GM12878 (cell line): ENCODE measurements at regions not wholly inside any gene's neighbourhood (a gene's known extent, or its start where the extent isn't known, plus 50 kb on each side); places are given as distances from the start of the nearest gene placed in this dataset.

ENCODE experiments used
- ATAC-seq: fragments of 200-7000 bp; cut with Tn5 transposase; 3 replicates; pipeline ENCODE4 v1.9.1; 2020; ENCODE audit warnings: mild to moderate bottlenecking, moderate library complexity
- BruUV-seq: library from RNA; stranded (reverse); fragments of 400-500 nt; replicated peaks from 2 replicates; lab custom pipeline; 2021; lab: Mats Ljungman, UMichigan
- CTCF ChIA-PET: fragments of 300-600 bp; sonication (Branson Sonifier 250); formaldehyde crosslinking; extraction: SDS; loops from one replicate; lab custom pipeline; 2021; ENCODE audit warnings: inconsistent platforms; lab: Yijun Ruan, JAX
- POLR2A ChIA-PET: fragments of 350-600 bp; formaldehyde crosslinking; extraction: SDS; loops from one replicate; lab custom pipeline; 2021; ENCODE audit warnings: inconsistent platforms; lab: Charles Lee
- RAD21 ChIA-PET: fragments of 300-600 bp; sonication (Branson Sonifier 250); formaldehyde crosslinking; loops from one replicate; lab custom pipeline; 2023; ENCODE audit warnings: antibody characterized with exemption; ENCODE audit not compliant: unreplicated experiment; lab: Charles Lee
- SMC1A ChIA-PET: fragments of 300-600 bp; sonication (Branson Sonifier 250); formaldehyde crosslinking; loops from one replicate; lab custom pipeline; 2023; ENCODE audit not compliant: unreplicated experiment, uncharacterized antibody; lab: Charles Lee
- DNase-seq: peaks from one replicate; pipeline ENCODE4 v3.0.0-alpha.2; 2011; ENCODE audit warnings: low read depth, low spot score
- FAIRE-seq: peaks from 3 replicates; lab custom pipeline; 2011; peaks lifted over from hg19 to GRCh38; lab: Jason Lieb, UNC
- H2AFZ ChIP-seq: 2 replicates; pipeline ENCODE4 v1.6.0; 2011; ENCODE audit warnings: low read depth, low read length, control low read depth; ENCODE audit not compliant: control insufficient read depth
- H3K27ac ChIP-seq: 2 replicates; pipeline ENCODE4 v1.5.1; 2011; ENCODE audit warnings: control low read depth; ENCODE audit not compliant: control insufficient read depth, insufficient read depth
- H3K27me3 ChIP-seq, 2 experiments: replicated peaks in 1 of 2; 2 replicates each; pipeline versions ENCODE4 v1.6.0 to v1.6.1; 2011; ENCODE audit warnings: low read length in 1 of 2; ENCODE audit not compliant: control insufficient read depth in 2 of 2, insufficient read depth in 2 of 2
- H3K36me3 ChIP-seq, 2 experiments: 2 replicates each; pipeline ENCODE4 v1.5.1; 2011; ENCODE audit warnings: low read length in 1 of 2; ENCODE audit not compliant: control insufficient read depth in 2 of 2, insufficient read depth in 2 of 2
- H3K4me1 ChIP-seq: 2 replicates; pipeline ENCODE4 v1.6.1; 2011; ENCODE audit warnings: mild to moderate bottlenecking, low read length, moderate library complexity, mixed read lengths; ENCODE audit not compliant: control insufficient read depth, insufficient read depth
- H3K4me2 ChIP-seq: 2 replicates; pipeline ENCODE4 v1.6.0; 2011; ENCODE audit warnings: control low read depth; ENCODE audit not compliant: control insufficient read depth, insufficient read depth
- H3K4me3 ChIP-seq: fragments of 200-600 bp; sonication (generic); 2 replicates; pipeline ENCODE4 v1.5.1; 2016
- H3K79me2 ChIP-seq: 2 replicates; pipeline ENCODE4 v1.6.0; 2011; ENCODE audit warnings: low read length; ENCODE audit not compliant: control insufficient read depth, insufficient read depth
- H3K9ac ChIP-seq: 2 replicates; pipeline ENCODE4 v1.8.0; 2011; ENCODE audit warnings: low read length, control low read depth, mixed read lengths; ENCODE audit not compliant: control insufficient read depth, insufficient read depth
- H3K9me3 ChIP-seq: replicated peaks from 3 replicates; pipeline ENCODE4 v1.5.1; 2011; ENCODE audit warnings: mild to moderate bottlenecking, low read length; ENCODE audit not compliant: control insufficient read depth, insufficient read depth
- H4K20me1 ChIP-seq: 2 replicates; pipeline ENCODE4 v1.6.0; 2011; ENCODE audit not compliant: control insufficient read depth, insufficient read depth
- CBFB ChIP-seq: IDR thresholded peaks from 2 replicates; pipeline ENCODE4 v1.6.1; 2016; ENCODE audit warnings: antibody characterized with exemption, low read depth
- EP300 ChIP-seq, 2 experiments: fragments of 150-350 bp in 1 of 2; IDR thresholded peaks; 2 replicates each; pipeline ENCODE4 v1.6.1; 2011 to 2012; ENCODE audit warnings: low read depth in 2 of 2, low read length in 2 of 2, borderline replicate concordance in 1 of 2, improper control_type of control experiment in 1 of 2, inconsistent platforms in 1 of 2; ENCODE audit not compliant: control insufficient read depth in 1 of 2
- HCFC1 ChIP-seq: fragments of 150-350 bp; IDR thresholded peaks from 2 replicates; pipeline ENCODE4 v1.6.1; 2014; ENCODE audit warnings: low read length
- NFYB ChIP-seq: IDR thresholded peaks from 2 replicates; pipeline ENCODE4 v1.6.1; 2011; ENCODE audit warnings: low read depth, mild to moderate bottlenecking, low read length, improper control_type of control experiment, moderate library complexity; ENCODE audit not compliant: insufficient read depth
- NRF1 ChIP-seq: conservative IDR thresholded peaks from 2 replicates; pipeline ENCODE4 v1.6.1; 2011; ENCODE audit warnings: mild to moderate bottlenecking, low read depth, low read length, improper control_type of control experiment
- PKNOX1 ChIP-seq: fragments of 450-650 bp; IDR thresholded peaks from 2 replicates; pipeline ENCODE4 v1.6.1; 2016; ENCODE audit warnings: mild to moderate bottlenecking
- POU2F2 ChIP-seq: IDR thresholded peaks from 3 replicates; pipeline ENCODE4 v1.6.1; 2011; ENCODE audit warnings: low read depth, mild to moderate bottlenecking, low read length, borderline replicate concordance
- RAD21 ChIP-seq: IDR thresholded peaks from 2 replicates; pipeline ENCODE4 v1.6.1; 2011; ENCODE audit warnings: mild to moderate bottlenecking, low read depth, low read length, moderate library complexity; ENCODE audit not compliant: insufficient read depth
- RAD51 ChIP-seq: fragments of 450-650 bp; IDR thresholded peaks from 2 replicates; pipeline ENCODE4 v1.6.1; 2016; ENCODE audit warnings: moderate library complexity, mild to moderate bottlenecking, inconsistent platforms
- RBBP5 ChIP-seq: fragments of 200-600 bp; sonication (generic); conservative IDR thresholded peaks from 2 replicates; pipeline ENCODE4 v1.6.1; 2016
- SMC3 ChIP-seq: IDR thresholded peaks from 2 replicates; pipeline ENCODE4 v1.6.1; 2011; ENCODE audit warnings: low read length, improper control_type of control experiment, borderline replicate concordance
- SREBF1 ChIP-seq: IDR thresholded peaks from 2 replicates; pipeline ENCODE4 v1.6.1; 2012; ENCODE audit warnings: mild to moderate bottlenecking, low read length
- STAT1 ChIP-seq: fragments of 450-650 bp; conservative IDR thresholded peaks from 2 replicates; pipeline ENCODE4 v1.6.1; 2014; ENCODE audit warnings: antibody characterized with exemption, mild to moderate bottlenecking
- WGBS: methylation state at CpG from one replicate; pipeline ENCODE4 v1.1.6; 2016; ENCODE audit warnings: low lambda C conversion rate; ENCODE audit not compliant: insufficient replicate concordance, insufficient coverage; ENCODE audit errors: missing lambda C conversion rate; 5-methylcytosine and 5-hydroxymethylcytosine counted together
- in situ Hi-C: fragments of 300-500 bp; cut with MboI; formaldehyde crosslinking; loops from 9 replicates; pipeline ENCODE4 v1.14.3; 2018; ENCODE audit warnings: mixed read lengths
- intact Hi-C: fragments of 100-400 bp; cut with micrococcal nuclease; formaldehyde crosslinking; loops from one replicate; pipeline ENCODE4 v1.14.2; 2022; ENCODE audit not compliant: unreplicated experiment
- TF ChIP-seq, protein P1 (sequence below): fragments of 450-650 bp; IDR thresholded peaks from 2 replicates; pipeline ENCODE4 v1.6.1; 2017; ENCODE audit warnings: mild to moderate bottlenecking, moderate library complexity
- TF ChIP-seq, protein P2 (sequence below): fragments of 450-650 bp; IDR thresholded peaks from 2 replicates; pipeline ENCODE4 v1.6.1; 2017; ENCODE audit warnings: mild to moderate bottlenecking, low read depth, inconsistent platforms; ENCODE audit not compliant: poor library complexity, severe bottlenecking

DNA sequence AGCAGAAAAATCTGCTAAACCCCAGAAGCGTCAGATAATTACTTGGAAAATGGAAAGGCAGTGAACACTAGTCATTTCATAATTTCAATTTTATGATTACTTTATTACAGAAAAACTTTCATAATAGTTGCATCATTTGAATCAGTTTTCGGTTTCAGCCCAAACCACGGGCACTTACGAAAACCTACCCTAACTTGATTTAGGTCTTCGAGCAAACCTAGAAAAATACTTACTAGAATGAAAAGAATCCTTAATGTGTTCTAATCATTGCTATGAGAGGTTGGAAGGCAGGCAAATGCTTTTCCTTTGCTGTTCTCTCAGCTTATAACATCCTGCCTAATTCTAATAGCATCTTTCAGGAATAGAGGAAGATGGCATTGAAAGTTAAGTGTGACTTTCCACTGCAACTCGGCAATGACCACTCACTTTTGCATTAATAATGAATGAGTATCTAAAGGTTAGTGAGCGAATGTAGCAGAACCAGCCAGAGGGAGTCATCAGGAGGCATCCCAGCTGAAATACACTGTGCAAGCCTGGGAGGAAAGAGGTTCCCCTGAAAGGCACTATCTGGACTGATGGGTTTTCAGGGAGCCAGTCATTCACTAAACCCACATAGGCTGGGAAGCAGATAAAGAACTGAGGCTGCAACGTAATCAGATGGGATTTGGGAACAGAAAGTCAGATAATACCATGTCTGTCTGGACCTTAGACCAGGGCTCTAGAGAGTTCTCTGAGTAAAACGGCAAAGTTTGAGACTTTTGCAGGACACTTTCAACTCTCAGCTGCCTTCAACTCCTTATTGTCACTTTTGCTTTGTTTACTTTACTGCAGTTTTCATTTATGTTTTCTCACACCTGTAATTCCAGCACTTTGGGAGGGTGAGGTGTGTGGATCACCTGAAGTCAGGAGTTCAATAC lies 520.8 kb downstream of the RNF144A start:
- ChIA-PET POLR2A (interaction anchor here (1.0 to 1.1 kb wide), 2 partner anchors 12 to 230 kb away, joined by 3 read pairs; no protein-coding TSS in a partner anchor), SMC1A (interaction anchor here (0.8 to 4.2 kb wide), 21 partner anchors 10 to 1038 kb away, joined by 3 to 24 read pairs (median 4); no protein-coding TSS in a partner anchor), RAD21 (interaction anchor here (0.7 to 2.9 kb wide), 10 partner anchors 36 to 1246 kb away, joined by 3 to 14 read pairs (median 4); no protein-coding TSS in a partner anchor), CTCF (interaction anchor here (0.6 to 1.7 kb wide), 6 partner anchors 10 to 303 kb away, joined by 3 to 6 read pairs (median 5); no protein-coding TSS in a partner anchor)
- TSS peak; percentile 97 for BruUV-seq
- peaks cover 16% of the 10 kb centered on the region for H3K4me1 ChIP-seq
- ATAC-seq (peak; percentile 76), DNase-seq (peak; percentile 41), FAIRE-seq (peak; percentile 57)
- intact Hi-C loops, result loop anchor here (2.0 to 10.0 kb wide), 4 partner anchors 31 to 1077 kb away; no protein-coding TSS in a partner anchor
- peak overlapping the region; percentile 69 for H3K4me2 ChIP-seq
- H3K9me3 ChIP-seq, result peaks cover 7% of the 10 kb centered on the region; the same call in 2 of the 3 replicates
- in situ Hi-C loops, result no loop called here
- H4K20me1 ChIP-seq, result no peaks in the 10 kb centered on the region
- H3K36me3 ChIP-seq, result no peaks in the 10 kb centered on the region
- H3K27ac ChIP-seq, result peak overlapping the region; percentile 8; the same call in 1 of the 2 replicates
- no peaks in the 10 kb centered on the region for H3K79me2 ChIP-seq
- H3K4me3 ChIP-seq, result no peak overlapping the region
- WGBS, result 7% methylated on average over 9 of the region's 9 CpGs
- no peaks in the 10 kb centered on the region; a peak in 1 of 4 replicates for H3K27me3 ChIP-seq
- no peak overlapping the region for H2AFZ ChIP-seq
- H3K9ac ChIP-seq, result no peak overlapping the region
- no peak for TF ChIP-seq NRF1
- TF ChIP-seq EP300 (IDR thresholded peaks at IDR 0.05; ENCODE audit: borderline replicate concordance in 1 of 2, control insufficient read depth in 1 of 2, low read depth in 2 of 2, low read length in 2 of 2), result peak; percentile 82 to 83; a peak in 2 of 4 replicates
- TF ChIP-seq PKNOX1, result no peak
- TF ChIP-seq, protein P1, sequence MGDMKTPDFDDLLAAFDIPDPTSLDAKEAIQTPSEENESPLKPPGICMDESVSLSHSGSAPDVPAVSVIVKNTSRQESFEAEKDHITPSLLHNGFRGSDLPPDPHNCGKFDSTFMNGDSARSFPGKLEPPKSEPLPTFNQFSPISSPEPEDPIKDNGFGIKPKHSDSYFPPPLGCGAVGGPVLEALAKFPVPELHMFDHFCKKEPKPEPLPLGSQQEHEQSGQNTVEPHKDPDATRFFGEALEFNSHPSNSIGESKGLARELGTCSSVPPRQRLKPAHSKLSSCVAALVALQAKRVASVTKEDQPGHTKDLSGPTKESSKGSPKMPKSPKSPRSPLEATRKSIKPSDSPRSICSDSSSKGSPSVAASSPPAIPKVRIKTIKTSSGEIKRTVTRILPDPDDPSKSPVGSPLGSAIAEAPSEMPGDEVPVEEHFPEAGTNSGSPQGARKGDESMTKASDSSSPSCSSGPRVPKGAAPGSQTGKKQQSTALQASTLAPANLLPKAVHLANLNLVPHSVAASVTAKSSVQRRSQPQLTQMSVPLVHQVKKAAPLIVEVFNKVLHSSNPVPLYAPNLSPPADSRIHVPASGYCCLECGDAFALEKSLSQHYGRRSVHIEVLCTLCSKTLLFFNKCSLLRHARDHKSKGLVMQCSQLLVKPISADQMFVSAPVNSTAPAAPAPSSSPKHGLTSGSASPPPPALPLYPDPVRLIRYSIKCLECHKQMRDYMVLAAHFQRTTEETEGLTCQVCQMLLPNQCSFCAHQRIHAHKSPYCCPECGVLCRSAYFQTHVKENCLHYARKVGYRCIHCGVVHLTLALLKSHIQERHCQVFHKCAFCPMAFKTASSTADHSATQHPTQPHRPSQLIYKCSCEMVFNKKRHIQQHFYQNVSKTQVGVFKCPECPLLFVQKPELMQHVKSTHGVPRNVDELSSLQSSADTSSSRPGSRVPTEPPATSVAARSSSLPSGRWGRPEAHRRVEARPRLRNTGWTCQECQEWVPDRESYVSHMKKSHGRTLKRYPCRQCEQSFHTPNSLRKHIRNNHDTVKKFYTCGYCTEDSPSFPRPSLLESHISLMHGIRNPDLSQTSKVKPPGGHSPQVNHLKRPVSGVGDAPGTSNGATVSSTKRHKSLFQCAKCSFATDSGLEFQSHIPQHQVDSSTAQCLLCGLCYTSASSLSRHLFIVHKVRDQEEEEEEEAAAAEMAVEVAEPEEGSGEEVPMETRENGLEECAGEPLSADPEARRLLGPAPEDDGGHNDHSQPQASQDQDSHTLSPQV, result 0 out of 2 replicates have a peak, but pooled peaks have one; percentile 23
- TF ChIP-seq, protein P2, sequence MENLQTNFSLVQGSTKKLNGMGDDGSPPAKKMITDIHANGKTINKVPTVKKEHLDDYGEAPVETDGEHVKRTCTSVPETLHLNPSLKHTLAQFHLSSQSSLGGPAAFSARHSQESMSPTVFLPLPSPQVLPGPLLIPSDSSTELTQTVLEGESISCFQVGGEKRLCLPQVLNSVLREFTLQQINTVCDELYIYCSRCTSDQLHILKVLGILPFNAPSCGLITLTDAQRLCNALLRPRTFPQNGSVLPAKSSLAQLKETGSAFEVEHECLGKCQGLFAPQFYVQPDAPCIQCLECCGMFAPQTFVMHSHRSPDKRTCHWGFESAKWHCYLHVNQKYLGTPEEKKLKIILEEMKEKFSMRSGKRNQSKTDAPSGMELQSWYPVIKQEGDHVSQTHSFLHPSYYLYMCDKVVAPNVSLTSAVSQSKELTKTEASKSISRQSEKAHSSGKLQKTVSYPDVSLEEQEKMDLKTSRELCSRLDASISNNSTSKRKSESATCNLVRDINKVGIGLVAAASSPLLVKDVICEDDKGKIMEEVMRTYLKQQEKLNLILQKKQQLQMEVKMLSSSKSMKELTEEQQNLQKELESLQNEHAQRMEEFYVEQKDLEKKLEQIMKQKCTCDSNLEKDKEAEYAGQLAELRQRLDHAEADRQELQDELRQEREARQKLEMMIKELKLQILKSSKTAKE, result peak; percentile 46
- no peak for TF ChIP-seq CBFB
- TF ChIP-seq RAD51, result no peak
- no peak for TF ChIP-seq HCFC1
- no peak for TF ChIP-seq SREBF1
- no peak for TF ChIP-seq RAD21
- no peak for TF ChIP-seq RBBP5
- TF ChIP-seq STAT1, result no peak
- TF ChIP-seq NFYB, result no peak
- TF ChIP-seq SMC3, result no peak
- TF ChIP-seq POU2F2, result no peak
